ENCODE measurements at regions not wholly inside any gene's neighbourhood (a gene's known extent, or its start where the extent isn't known, plus 50 kb on each side); places are given as distances from the start of the nearest gene placed in this dataset.

GRCh38 chr12:47561746-47562145 is 144.1 kb downstream of the RPAP3 start:
- Histone ChIP-seq H2BK20ac (ENCODE audit: low read depth, low read length) (no peak overlapping the region), H4K20me1 (ENCODE audit: insufficient read depth, low read length) (no peaks in the 10 kb centered on the region), H3K14ac (replicated peaks; ENCODE audit: low read depth, low read length) (no peak overlapping the region), H3K36me3 (ENCODE audit: control insufficient read depth, insufficient read depth, low read length) (no peaks in the 10 kb centered on the region), H3K9me1 (ENCODE audit: insufficient read depth, low read length) (no peaks in the 10 kb centered on the region), H3K27me3 (ENCODE audit: control insufficient read depth, insufficient read depth, low read length) (peaks cover 20% of the 10 kb centered on the region), H4K8ac (ENCODE audit: low read depth in 2 of 2, low read length in 2 of 2) (no peak overlapping the region), H3K79me1 (ENCODE audit: low read depth in 1 of 2, low read length in 2 of 2) (no peaks in the 10 kb centered on the region), H3K4me3 (ENCODE audit: insufficient read depth, low read depth, low read length) (no peak overlapping the region), H2AFZ (replicated peaks; ENCODE audit: low read length, poor library complexity) (no peak overlapping the region), H2AK5ac (ENCODE audit: low read depth, low read length) (no peak overlapping the region), H4K91ac (ENCODE audit: insufficient read depth, low read depth, low read length) (no peak overlapping the region), H3K9ac (ENCODE audit: low read depth, low read length) (no peak overlapping the region), H3K27ac (ENCODE audit: insufficient read depth, low read length) (no peak overlapping the region), H3K23ac (ENCODE audit: low read depth, low read length) (no peak overlapping the region), H2BK5ac (ENCODE audit: low read depth, low read length, poor library complexity, severe bottlenecking) (no peak overlapping the region), H2BK15ac (ENCODE audit: low read depth, low read length) (no peak overlapping the region), H3K18ac (ENCODE audit: low read depth, low read length) (no peak overlapping the region), H2BK120ac (ENCODE audit: low read depth, low read length) (no peak overlapping the region), H3K4me2 (ENCODE audit: low read depth, low read length) (no peak overlapping the region), H3K4me1 (ENCODE audit: control insufficient read depth, insufficient read depth, low read length) (no peaks in the 10 kb centered on the region), H4K5ac (ENCODE audit: low read depth, low read length) (no peak overlapping the region), H3K9me3 (ENCODE audit: control insufficient read depth, insufficient read depth, low read length) (no peaks in the 10 kb centered on the region), H3K56ac (ENCODE audit: extremely low read depth, insufficient read depth, low read length) (no peak overlapping the region), H3K4ac (ENCODE audit: low read depth, low read length) (no peak overlapping the region), H2AK9ac (replicated peaks; ENCODE audit: low read depth, low read length, poor library complexity) (no peak overlapping the region)
- no TSS peak for BruUV-seq (replicated peaks)
- dilution Hi-C loops (cut with HindIII; ENCODE audit: low sequenced_read_pairs, unreplicated experiment) (no loop called here), in situ Hi-C loops (cut with MboI; ENCODE audit: low sequenced_read_pairs) (no loop called here), intact Hi-C loops (cut with micrococcal nuclease) (no loop called here)
- no peak for DNase-seq
- CTCF ChIA-PET: interaction anchor here (0.6 kb wide), 1 partner anchor 49 kb away, joined by 3 read pairs; no protein-coding TSS in a partner anchor
- no peak for ATAC-seq (ENCODE audit: low read depth)
- POLR2A ChIA-PET (ENCODE audit: unreplicated experiment): no interaction called here
- TF ChIP-seq MAZ (IDR thresholded peaks at IDR 0.05; ENCODE audit: borderline replicate concordance, low read depth, low read length): no peak
- no peak for TF ChIP-seq RAD21 (IDR thresholded peaks at IDR 0.05; ENCODE audit: low read length)
- no peak for TF ChIP-seq RCOR1 (IDR thresholded peaks at IDR 0.05; ENCODE audit: insufficient replicate concordance, low read length)
- TF ChIP-seq NFE2L2 (IDR thresholded peaks at IDR 0.05; ENCODE audit: low read depth, low read length): no peak
- TF ChIP-seq MXI1 (IDR thresholded peaks at IDR 0.05; ENCODE audit: borderline replicate concordance, low read depth, low read length): no peak
- no peak for TF ChIP-seq USF2 (IDR thresholded peaks at IDR 0.05; ENCODE audit: low read depth, low read length)
- TF ChIP-seq BHLHE40 (IDR thresholded peaks at IDR 0.05; ENCODE audit: low read depth, low read length): no peak
- TF ChIP-seq MAFK (IDR thresholded peaks at IDR 0.05; ENCODE audit: low read depth, low read length): no peak
- no peak for TF ChIP-seq SMC3 (IDR thresholded peaks at IDR 0.05; ENCODE audit: low read depth, low read length)
- no peak for TF ChIP-seq CHD1 (IDR thresholded peaks at IDR 0.05; ENCODE audit: low read depth, low read length)
- TF ChIP-seq CTCF (conservative IDR thresholded peaks at IDR 0.05; ENCODE audit: low read depth, low read length): no peak
- no peak for TF ChIP-seq CEBPB (IDR thresholded peaks at IDR 0.05; ENCODE audit: low read depth, low read length)
- TF ChIP-seq POLR2A (IDR thresholded peaks at IDR 0.05; ENCODE audit: low read depth, low read length): no peak
- no peak for TF ChIP-seq FOS (IDR thresholded peaks at IDR 0.05; ENCODE audit: low read depth, low read length)
- TF ChIP-seq RFX5 (IDR thresholded peaks at IDR 0.05; ENCODE audit: low read depth, low read length): no peak
- no peak for TF ChIP-seq ELK1 (IDR thresholded peaks at IDR 0.05; ENCODE audit: borderline replicate concordance, low read depth, low read length)
- no CpG with 5 or more reads among the region's 2 CpGs for WGBS, 2 experiments (ENCODE audit: extremely low coverage in 2 of 2, insufficient read length in 1 of 2)
